PC-9 (cell line): ENCODE measurements at regions not wholly inside any gene's neighbourhood (a gene's known extent, or its start where the extent isn't known, plus 50 kb on each side); places are given as distances from the start of the nearest gene placed in this dataset.

Source experiments
- BruUV-seq: library from RNA; stranded (reverse); fragments of 400-500 nt; replicated peaks from 2 replicates; lab custom pipeline; 2021; lab: Mats Ljungman, UMichigan
- CTCF ChIA-PET: fragments of 300-600 bp; sonication (Branson Sonifier 250); formaldehyde crosslinking; loops from one replicate; lab custom pipeline; 2022; ENCODE audit warnings: antibody characterized with exemption; lab: Charles Lee
- POLR2A ChIA-PET: fragments of 300-600 bp; sonication (Branson Sonifier 250); formaldehyde crosslinking; loops from one replicate; lab custom pipeline; 2022; ENCODE audit warnings: antibody characterized with exemption; ENCODE audit not compliant: unreplicated experiment; lab: Charles Lee
- DNase-seq, 2 experiments: peaks; one replicate each; pipeline versions ENCODE4 v3.0.0 to v3.0.0-alpha.2; 2015 to 2022; ENCODE audit warnings: mixed read lengths in 1 of 2
- H2AFZ ChIP-seq: fragments of 200-600 bp; sonication (generic); 2 replicates; pipeline ENCODE4 v1.8.1; 2017; ENCODE audit warnings: antibody characterized with exemption
- H3F3A ChIP-seq: fragments of 200-600 bp; sonication (generic); 2 replicates; pipeline ENCODE4 v1.8.1; 2017; ENCODE audit warnings: antibody characterized with exemption, mild to moderate bottlenecking, low read depth; ENCODE audit not compliant: insufficient read depth
- H3K27ac ChIP-seq: fragments of 200-600 bp; sonication (generic); 2 replicates; pipeline ENCODE4 v1.6.1; 2016; ENCODE audit warnings: mixed run types
- H3K27me3 ChIP-seq: fragments of 200-600 bp; sonication (generic); 2 replicates; pipeline ENCODE4 v1.6.1; 2016; ENCODE audit warnings: low read depth, mixed run types; ENCODE audit not compliant: insufficient read depth
- H3K36me3 ChIP-seq: fragments of 200-600 bp; sonication (generic); 2 replicates; pipeline ENCODE4 v1.6.1; 2016; ENCODE audit warnings: low read depth, mixed run types
- H3K4me1 ChIP-seq: fragments of 200-600 bp; sonication (generic); replicated peaks from 2 replicates; pipeline ENCODE4 v1.6.1; 2016; ENCODE audit warnings: mixed run types; ENCODE audit not compliant: insufficient read depth
- H3K4me2 ChIP-seq: fragments of 200-600 bp; sonication (generic); 2 replicates; pipeline ENCODE4 v1.6.1; 2017; ENCODE audit warnings: mixed run types
- H3K4me3 ChIP-seq: fragments of 200-600 bp; sonication (generic); 2 replicates; pipeline ENCODE4 v1.6.1; 2016; ENCODE audit warnings: mixed run types
- H3K79me2 ChIP-seq: fragments of 200-600 bp; sonication (generic); 2 replicates; pipeline ENCODE4 v1.6.1; 2017; ENCODE audit warnings: low read depth, mixed run types
- H3K9me2 ChIP-seq: fragments of 200-600 bp; sonication (generic); 2 replicates; pipeline ENCODE4 v1.8.1; 2017; ENCODE audit warnings: mild to moderate bottlenecking; ENCODE audit not compliant: insufficient read depth
- H3K9me3 ChIP-seq: fragments of 200-600 bp; sonication (generic); 2 replicates; pipeline ENCODE4 v1.8.1; 2016; ENCODE audit warnings: low read depth; ENCODE audit not compliant: insufficient read depth
- H4K20me1 ChIP-seq: fragments of 200-600 bp; sonication (generic); 2 replicates; pipeline ENCODE4 v1.8.1; 2017; ENCODE audit not compliant: insufficient read depth
- EZH2 ChIP-seq: fragments of 200-600 bp; sonication (generic); IDR thresholded peaks from 2 replicates; pipeline ENCODE4 v1.8.0; 2017; ENCODE audit warnings: antibody characterized with exemption, low read depth
- intact Hi-C: fragments of 100-400 bp; cut with micrococcal nuclease; formaldehyde crosslinking; loops from one replicate; pipeline ENCODE4 v1.10.0; 2022; ENCODE audit not compliant: unreplicated experiment
- TF ChIP-seq, protein P1 (sequence below): fragments of 200-600 bp; sonication (generic); conservative IDR thresholded peaks from 2 replicates; pipeline ENCODE4 v1.6.1; 2017; ENCODE audit warnings: mixed run types, antibody characterized with exemption, mild to moderate bottlenecking, moderate library complexity

DNA sequence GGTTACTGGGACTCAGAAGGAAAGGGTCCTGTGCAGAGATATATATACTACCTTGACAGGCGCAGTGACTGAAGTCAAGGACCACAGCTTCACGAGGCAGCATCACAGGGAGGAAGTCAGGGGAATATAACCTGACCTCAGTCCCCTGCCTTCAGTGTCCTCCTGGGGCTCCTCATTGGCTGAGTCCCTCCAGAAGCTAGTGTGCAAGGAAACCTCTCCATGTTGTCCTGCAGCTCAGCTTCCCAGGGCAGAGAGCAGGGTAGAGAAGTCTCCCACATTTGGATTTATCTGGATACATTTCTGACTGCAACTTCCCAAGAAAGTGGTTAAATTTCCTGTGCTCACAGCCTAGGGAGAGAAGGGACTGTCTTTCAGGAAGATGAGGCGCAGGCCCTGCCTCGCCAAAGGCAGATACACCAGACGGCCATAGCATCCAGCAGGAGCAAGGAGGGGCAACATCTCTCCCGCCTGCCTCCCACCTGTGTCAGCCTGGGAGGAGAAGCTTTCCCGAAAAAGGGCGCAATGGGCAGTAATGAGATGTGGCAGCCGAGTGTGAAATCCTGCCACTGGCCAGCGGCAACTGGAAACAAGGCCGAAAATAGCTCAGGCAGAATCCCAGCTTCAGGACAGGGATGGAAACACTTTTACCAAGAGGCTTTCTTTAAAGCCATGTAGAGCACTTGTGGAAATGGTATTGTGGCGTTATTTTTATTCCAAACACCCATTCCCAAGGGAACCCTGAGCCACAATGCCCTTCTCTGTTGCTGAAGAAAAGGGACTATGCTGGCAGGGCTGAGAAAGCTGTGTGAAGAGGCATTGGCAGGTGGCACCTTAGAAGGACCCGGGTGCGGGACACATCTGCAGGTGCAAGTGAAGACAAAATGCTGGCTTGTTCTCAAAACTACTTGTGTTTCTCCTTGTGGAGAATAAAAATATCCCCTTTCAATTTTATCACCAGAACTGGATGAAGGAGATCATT lies 54.9 kb upstream of the HIF1A start:
- intact Hi-C loops = no loop called here
- ChIA-PET POLR2A (no interaction called here), CTCF (no interaction called here)
- Histone ChIP-seq H3K79me2 (no peaks in the 10 kb centered on the region), H2AFZ (no peak overlapping the region), H3K4me2 (no peak overlapping the region), H3K9me2 (no peaks in the 10 kb centered on the region), H3K36me3 (no peaks in the 10 kb centered on the region), H3K4me1 (no peaks in the 10 kb centered on the region), H4K20me1 (no peaks in the 10 kb centered on the region), H3K4me3 (no peak overlapping the region), H3K27me3 (no peaks in the 10 kb centered on the region), H3K9me3 (no peaks in the 10 kb centered on the region), H3F3A (peaks cover 12% of the 10 kb centered on the region; the same call in 1 of the 2 replicates), H3K27ac (no peak overlapping the region)
- BruUV-seq = no TSS peak
- TF ChIP-seq EZH2 = no peak
- TF ChIP-seq, protein P1, sequence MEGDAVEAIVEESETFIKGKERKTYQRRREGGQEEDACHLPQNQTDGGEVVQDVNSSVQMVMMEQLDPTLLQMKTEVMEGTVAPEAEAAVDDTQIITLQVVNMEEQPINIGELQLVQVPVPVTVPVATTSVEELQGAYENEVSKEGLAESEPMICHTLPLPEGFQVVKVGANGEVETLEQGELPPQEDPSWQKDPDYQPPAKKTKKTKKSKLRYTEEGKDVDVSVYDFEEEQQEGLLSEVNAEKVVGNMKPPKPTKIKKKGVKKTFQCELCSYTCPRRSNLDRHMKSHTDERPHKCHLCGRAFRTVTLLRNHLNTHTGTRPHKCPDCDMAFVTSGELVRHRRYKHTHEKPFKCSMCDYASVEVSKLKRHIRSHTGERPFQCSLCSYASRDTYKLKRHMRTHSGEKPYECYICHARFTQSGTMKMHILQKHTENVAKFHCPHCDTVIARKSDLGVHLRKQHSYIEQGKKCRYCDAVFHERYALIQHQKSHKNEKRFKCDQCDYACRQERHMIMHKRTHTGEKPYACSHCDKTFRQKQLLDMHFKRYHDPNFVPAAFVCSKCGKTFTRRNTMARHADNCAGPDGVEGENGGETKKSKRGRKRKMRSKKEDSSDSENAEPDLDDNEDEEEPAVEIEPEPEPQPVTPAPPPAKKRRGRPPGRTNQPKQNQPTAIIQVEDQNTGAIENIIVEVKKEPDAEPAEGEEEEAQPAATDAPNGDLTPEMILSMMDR = no peak
- DNase-seq = no peak

DNA sequence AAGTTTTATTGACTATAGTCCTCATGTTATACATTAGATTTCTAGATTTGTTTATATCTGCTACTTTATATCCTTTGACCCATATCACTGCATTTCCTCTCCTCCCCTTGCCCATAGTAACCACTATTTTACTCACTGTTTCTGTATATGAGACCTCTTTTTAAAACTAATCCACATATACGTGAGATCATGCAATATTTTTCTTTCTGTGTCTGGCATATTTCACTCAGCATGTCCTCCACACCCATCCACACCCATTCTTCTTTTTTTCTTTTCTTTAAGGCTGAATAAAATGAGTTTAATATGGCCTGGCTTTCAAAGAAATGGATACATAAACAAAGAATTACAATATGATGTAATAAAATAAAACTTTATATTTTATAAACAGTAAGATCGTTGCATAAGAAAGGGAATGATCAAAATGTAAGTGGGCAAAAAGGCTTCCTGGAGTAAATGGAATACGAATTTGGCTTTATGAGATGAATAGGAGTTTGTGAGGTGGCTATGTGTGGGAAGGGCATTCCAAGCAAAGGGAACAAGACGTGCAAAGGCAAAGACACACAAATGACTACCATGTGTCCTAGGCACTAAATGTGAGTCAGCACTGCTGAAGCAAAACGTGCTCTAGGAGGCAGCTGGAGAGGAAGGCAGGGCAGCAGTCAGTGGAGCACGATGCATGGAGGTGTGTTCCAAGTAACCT lies 53.2 kb upstream of the HIF1A start:
- Histone ChIP-seq H2AFZ (no peak overlapping the region), H3F3A (peaks cover 12% of the 10 kb centered on the region; the same call in 1 of the 2 replicates), H3K27ac (no peak overlapping the region), H4K20me1 (no peaks in the 10 kb centered on the region), H3K27me3 (no peaks in the 10 kb centered on the region), H3K9me2 (no peaks in the 10 kb centered on the region), H3K36me3 (no peaks in the 10 kb centered on the region), H3K4me1 (peaks cover 5% of the 10 kb centered on the region; the same call in 1 of the 2 replicates), H3K4me3 (no peak overlapping the region), H3K9me3 (no peaks in the 10 kb centered on the region), H3K79me2 (no peaks in the 10 kb centered on the region), H3K4me2 (no peak overlapping the region)
- CTCF ChIA-PET = no interaction called here
- intact Hi-C loops = no loop called here
- BruUV-seq = no TSS peak
- DNase-seq = no peak
- POLR2A ChIA-PET = no interaction called here
- TF ChIP-seq, protein P1 = no peak
- TF ChIP-seq EZH2 = no peak

- Histone ChIP-seq H3K9me2 (no peaks in the 10 kb centered on the region), H4K20me1 (no peaks in the 10 kb centered on the region), H3K9me3 (no peaks in the 10 kb centered on the region), H3K4me2 (no peak overlapping the region), H3K27ac (no peak overlapping the region), H2AFZ (no peak overlapping the region), H3K4me3 (no peak overlapping the region), H3K4me1 (peaks cover 7% of the 10 kb centered on the region; the same call in 1 of the 2 replicates), H3K36me3 (no peaks in the 10 kb centered on the region), H3K27me3 (no peaks in the 10 kb centered on the region), H3F3A (peaks cover 12% of the 10 kb centered on the region; the same call in 1 of the 2 replicates), H3K79me2 (no peaks in the 10 kb centered on the region)
- no TSS peak for BruUV-seq
- TF ChIP-seq, protein P1 = no peak
- no peak for DNase-seq
- ChIA-PET CTCF (no interaction called here), POLR2A (no interaction called here)
- intact Hi-C loops = no loop called here
These were observed 52.7 kb upstream of the HIF1A start for GRCh38 chr14:61642614-61642982.
